Lower lobe of right lung (tissue), 2 donors: ENCODE measurements at regions not wholly inside any gene's neighbourhood (a gene's known extent, or its start where the extent isn't known, plus 50 kb on each side); places are given as distances from the start of the nearest gene placed in this dataset.

Source experiments
- ATAC-seq, 2 donors: fragments of 200-7000 bp; cut with Tn5 transposase; one replicate each; pipeline ENCODE4 v1.9.1; 2020 to 2022; ENCODE audit warnings: mild to moderate bottlenecking in 2 of 2, moderate library complexity in 2 of 2
- DNase-seq: peaks from one replicate; pipeline ENCODE4 v3.0.0-alpha.2; 2020
- H3K27ac ChIP-seq: fragments of 200-600 bp; one replicate; pipeline ENCODE4 v1.8.0; 2022
- H3K27me3 ChIP-seq: fragments of 200-600 bp; one replicate; pipeline ENCODE4 v1.8.0; 2022; ENCODE audit warnings: low read depth
- H3K36me3 ChIP-seq: fragments of 200-600 bp; one replicate; pipeline ENCODE4 v1.8.0; 2022; ENCODE audit warnings: mild to moderate bottlenecking
- H3K4me1 ChIP-seq: fragments of 200-600 bp; one replicate; pipeline ENCODE4 v1.8.0; 2022
- H3K4me3 ChIP-seq: fragments of 200-600 bp; one replicate; pipeline ENCODE4 v1.8.0; 2022; ENCODE audit warnings: mild to moderate bottlenecking
- H3K9me3 ChIP-seq: fragments of 200-600 bp; one replicate; pipeline ENCODE4 v1.8.0; 2022
- intact Hi-C: fragments of 100-400 bp; cut with DNase I; formaldehyde crosslinking; loops from one replicate; pipeline ENCODE4 v1.11.0; 2022
- TF ChIP-seq, protein P1 (sequence below): fragments of 200-600 bp; IDR thresholded peaks from one replicate; pipeline ENCODE4 v1.8.0; 2022; ENCODE audit warnings: antibody characterized with exemption, mild to moderate bottlenecking
- donor health status: DM: no; HTN: yes; CAD: no; lungs with severe emphysema.

DNA sequence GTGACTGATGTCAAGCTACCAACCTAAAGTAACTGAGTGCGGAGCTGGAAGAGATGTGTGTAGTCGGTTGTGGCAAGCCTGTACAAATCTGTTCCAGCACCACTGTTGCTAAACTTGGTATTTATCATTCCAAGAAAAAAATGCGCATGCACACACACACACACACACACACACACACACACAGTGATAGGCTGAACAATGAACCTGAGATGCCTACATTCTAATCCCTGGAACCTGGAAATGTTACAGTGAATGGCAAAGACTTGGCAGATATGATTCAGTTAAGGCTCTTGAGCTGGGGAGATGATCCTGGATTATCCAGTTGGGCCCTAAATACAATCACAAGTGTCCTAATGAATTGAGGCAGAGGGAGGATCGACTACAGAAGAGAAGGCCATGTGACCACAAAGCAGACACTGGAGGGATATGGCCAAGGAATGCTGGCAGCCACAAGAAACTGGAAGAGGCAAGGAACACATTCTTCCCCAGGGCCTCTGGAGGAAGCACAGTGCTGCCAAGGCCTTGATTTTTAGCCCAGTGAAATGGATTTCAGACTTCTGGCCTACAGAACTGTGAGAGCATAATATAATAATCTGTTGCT lies 49.7 kb upstream of the LHFPL2 start:
- Histone ChIP-seq H3K36me3 (no peaks in the 10 kb centered on the region), H3K27ac (no peak overlapping the region), H3K9me3 (peaks cover 3% of the 10 kb centered on the region), H3K4me1 (no peaks in the 10 kb centered on the region), H3K27me3 (no peaks in the 10 kb centered on the region), H3K4me3 (no peak overlapping the region)
- TF ChIP-seq, protein P1, sequence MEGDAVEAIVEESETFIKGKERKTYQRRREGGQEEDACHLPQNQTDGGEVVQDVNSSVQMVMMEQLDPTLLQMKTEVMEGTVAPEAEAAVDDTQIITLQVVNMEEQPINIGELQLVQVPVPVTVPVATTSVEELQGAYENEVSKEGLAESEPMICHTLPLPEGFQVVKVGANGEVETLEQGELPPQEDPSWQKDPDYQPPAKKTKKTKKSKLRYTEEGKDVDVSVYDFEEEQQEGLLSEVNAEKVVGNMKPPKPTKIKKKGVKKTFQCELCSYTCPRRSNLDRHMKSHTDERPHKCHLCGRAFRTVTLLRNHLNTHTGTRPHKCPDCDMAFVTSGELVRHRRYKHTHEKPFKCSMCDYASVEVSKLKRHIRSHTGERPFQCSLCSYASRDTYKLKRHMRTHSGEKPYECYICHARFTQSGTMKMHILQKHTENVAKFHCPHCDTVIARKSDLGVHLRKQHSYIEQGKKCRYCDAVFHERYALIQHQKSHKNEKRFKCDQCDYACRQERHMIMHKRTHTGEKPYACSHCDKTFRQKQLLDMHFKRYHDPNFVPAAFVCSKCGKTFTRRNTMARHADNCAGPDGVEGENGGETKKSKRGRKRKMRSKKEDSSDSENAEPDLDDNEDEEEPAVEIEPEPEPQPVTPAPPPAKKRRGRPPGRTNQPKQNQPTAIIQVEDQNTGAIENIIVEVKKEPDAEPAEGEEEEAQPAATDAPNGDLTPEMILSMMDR: no peak
- no peak for DNase-seq
- ATAC-seq: peak; percentile 37 to 64
- intact Hi-C loops: no loop called here
